GM23338 (cell line): ENCODE measurements at regions not wholly inside any gene's neighbourhood (a gene's known extent, or its start where the extent isn't known, plus 50 kb on each side); places are given as distances from the start of the nearest gene placed in this dataset.

Experiments
- CREB1 ChIP-seq: fragments of 250-450 bp; sonication (Bioruptor Pico); IDR thresholded peaks from 2 replicates; pipeline ENCODE4 v1.5.0; 2020; ENCODE audit warnings: low read depth, mild to moderate bottlenecking, moderate library complexity
- EZH2phosphoT487 ChIP-seq: fragments of 200-600 bp; sonication (generic); IDR thresholded peaks from one replicate; pipeline ENCODE4 v1.8.1; 2018; ENCODE audit warnings: antibody characterized with exemption; ENCODE audit not compliant: unreplicated experiment
- NANOG ChIP-seq: IDR thresholded peaks from 2 replicates; pipeline ENCODE4 v1.6.1; 2016; ENCODE audit warnings: antibody characterized with exemption, borderline replicate concordance
- POLR2AphosphoS5 ChIP-seq: IDR thresholded peaks from 2 replicates; pipeline ENCODE4 v1.6.1; 2016; ENCODE audit warnings: antibody characterized with exemption, low read depth
- REST ChIP-seq: IDR thresholded peaks from one replicate; pipeline ENCODE4 v1.6.1; 2018; ENCODE audit warnings: antibody characterized with exemption; ENCODE audit not compliant: unreplicated experiment
- ZNF114 ChIP-seq: fragments of 250-450 bp; sonication (Bioruptor Pico); IDR thresholded peaks from 2 replicates; pipeline ENCODE4 v1.5.0; 2020; ENCODE audit warnings: mild to moderate bottlenecking, moderate library complexity
- ZNF462 ChIP-seq: fragments of 250-450 bp; sonication (Bioruptor Pico); IDR thresholded peaks from 2 replicates; pipeline ENCODE4 v1.5.0; 2020; ENCODE audit warnings: mild to moderate bottlenecking, moderate library complexity

GRCh38 chr3:191961529-191961928 is 500.6 kb downstream of the PYDC2 start (continued):
- TF ChIP-seq REST: no peak
- no peak for TF ChIP-seq ZNF114 (CRISPR knock-in tag)
- no peak for TF ChIP-seq ZNF462 (CRISPR knock-in tag)
- no peak for TF ChIP-seq POLR2AphosphoS5
- no peak for TF ChIP-seq CREB1 (CRISPR knock-in tag)
- TF ChIP-seq EZH2phosphoT487: no peak
- no peak for TF ChIP-seq NANOG
